ENCODE measurements at regions not wholly inside any gene's neighbourhood (a gene's known extent, or its start where the extent isn't known, plus 50 kb on each side); places are given as distances from the start of the nearest gene placed in this dataset.

- Histone ChIP-seq H3K4me1 (ENCODE audit: control insufficient read depth, insufficient read depth, low read length) (peaks cover 61% of the 10 kb centered on the region), H3K4me3 (ENCODE audit: low read depth, low read length) (no peak overlapping the region), H3K27me3 (ENCODE audit: control insufficient read depth, insufficient read depth, low read length) (peaks cover 11% of the 10 kb centered on the region), H3K36me3 (ENCODE audit: control insufficient read depth, insufficient read depth, low read length) (peaks cover 19% of the 10 kb centered on the region), H3K27ac (ENCODE audit: low read depth, low read length) (no peak overlapping the region), H3K9me3 (ENCODE audit: control insufficient read depth, insufficient read depth, low read length) (no peaks in the 10 kb centered on the region)
- no peak for DNase-seq (ENCODE audit: low read depth in 4 of 6, low spot score in 6 of 6)
- 74% methylated on average over 3 of the region's 5 CpGs for WGBS (ENCODE audit: insufficient coverage)
These were observed 59.7 kb upstream of the TCF20 start for GRCh38 chr22:42330170-42330569.

GRCh38 chr22:42329504-42329903, 59.1 kb upstream of the TCF20 start:
- WGBS (ENCODE audit: insufficient coverage): 91% methylated on average over 4 of the region's 9 CpGs
- Histone ChIP-seq H3K4me1 (ENCODE audit: control insufficient read depth, insufficient read depth, low read length) (peaks cover 64% of the 10 kb centered on the region), H3K27me3 (ENCODE audit: control insufficient read depth, insufficient read depth, low read length) (peaks cover 11% of the 10 kb centered on the region), H3K9me3 (ENCODE audit: control insufficient read depth, insufficient read depth, low read length) (no peaks in the 10 kb centered on the region), H3K27ac (ENCODE audit: low read depth, low read length) (no peak overlapping the region), H3K36me3 (ENCODE audit: control insufficient read depth, insufficient read depth, low read length) (peaks cover 19% of the 10 kb centered on the region), H3K4me3 (ENCODE audit: low read depth, low read length) (no peak overlapping the region)
- no peak for DNase-seq (ENCODE audit: low read depth in 4 of 6, low spot score in 6 of 6)

- Histone ChIP-seq H3K9me3 (ENCODE audit: control insufficient read depth, insufficient read depth, low read length) (no peaks in the 10 kb centered on the region), H3K4me3 (ENCODE audit: low read depth, low read length) (no peak overlapping the region), H3K36me3 (ENCODE audit: control insufficient read depth, insufficient read depth, low read length) (peaks cover 19% of the 10 kb centered on the region), H3K4me1 (ENCODE audit: control insufficient read depth, insufficient read depth, low read length) (peaks cover 64% of the 10 kb centered on the region), H3K27me3 (ENCODE audit: control insufficient read depth, insufficient read depth, low read length) (peaks cover 11% of the 10 kb centered on the region), H3K27ac (ENCODE audit: low read depth, low read length) (no peak overlapping the region)
- DNase-seq (ENCODE audit: low read depth in 4 of 6, low spot score in 6 of 6): no peak
- 61% methylated on average over 5 of the region's 8 CpGs for WGBS (ENCODE audit: insufficient coverage)
These were observed 58.3 kb upstream of the TCF20 start for GRCh38 chr22:42328784-42329145.

- Histone ChIP-seq H3K4me3 (ENCODE audit: low read depth, low read length) (no peak overlapping the region), H3K4me1 (ENCODE audit: control insufficient read depth, insufficient read depth, low read length) (peaks cover 64% of the 10 kb centered on the region), H3K9me3 (ENCODE audit: control insufficient read depth, insufficient read depth, low read length) (no peaks in the 10 kb centered on the region), H3K36me3 (ENCODE audit: control insufficient read depth, insufficient read depth, low read length) (peaks cover 19% of the 10 kb centered on the region), H3K27me3 (ENCODE audit: control insufficient read depth, insufficient read depth, low read length) (peaks cover 11% of the 10 kb centered on the region), H3K27ac (ENCODE audit: low read depth, low read length) (no peak overlapping the region)
- DNase-seq (ENCODE audit: low read depth in 4 of 6, low spot score in 6 of 6): no peak
- WGBS (ENCODE audit: insufficient coverage): 69% methylated on average over 8 of the region's 13 CpGs
These were observed 57.8 kb upstream of the TCF20 start for GRCh38 chr22:42328130-42328783.

- Histone ChIP-seq H3K4me1 (ENCODE audit: control insufficient read depth, insufficient read depth, low read length) (peaks cover 70% of the 10 kb centered on the region), H3K9me3 (ENCODE audit: control insufficient read depth, insufficient read depth, low read length) (no peaks in the 10 kb centered on the region), H3K27ac (ENCODE audit: low read depth, low read length) (no peak overlapping the region), H3K27me3 (ENCODE audit: control insufficient read depth, insufficient read depth, low read length) (peaks cover 11% of the 10 kb centered on the region), H3K4me3 (ENCODE audit: low read depth, low read length) (no peak overlapping the region), H3K36me3 (ENCODE audit: control insufficient read depth, insufficient read depth, low read length) (peaks cover 16% of the 10 kb centered on the region)
- no peak for DNase-seq (ENCODE audit: low read depth in 4 of 6, low spot score in 6 of 6)
- 79% methylated on average over 9 of the region's 11 CpGs for WGBS (ENCODE audit: insufficient coverage)
These were observed 57.1 kb upstream of the TCF20 start for GRCh38 chr22:42327462-42328129.

GRCh38 chr22:42326801-42327200, 56.3 kb upstream of the TCF20 start:
- Histone ChIP-seq H3K4me3 (ENCODE audit: low read depth, low read length) (no peak overlapping the region), H3K9me3 (ENCODE audit: control insufficient read depth, insufficient read depth, low read length) (no peaks in the 10 kb centered on the region), H3K4me1 (ENCODE audit: control insufficient read depth, insufficient read depth, low read length) (peaks cover 77% of the 10 kb centered on the region), H3K27ac (ENCODE audit: low read depth, low read length) (no peak overlapping the region), H3K36me3 (ENCODE audit: control insufficient read depth, insufficient read depth, low read length) (peaks cover 16% of the 10 kb centered on the region), H3K27me3 (ENCODE audit: control insufficient read depth, insufficient read depth, low read length) (peaks cover 11% of the 10 kb centered on the region)
- 44% methylated on average over 9 of the region's 13 CpGs for WGBS (ENCODE audit: insufficient coverage)
- peak in 1 of 6 donors; percentile 65 for DNase-seq (ENCODE audit: low read depth in 4 of 6, low spot score in 6 of 6)

- Histone ChIP-seq H3K4me1 (ENCODE audit: control insufficient read depth, insufficient read depth, low read length) (peaks cover 78% of the 10 kb centered on the region), H3K27ac (ENCODE audit: low read depth, low read length) (no peak overlapping the region), H3K4me3 (ENCODE audit: low read depth, low read length) (no peak overlapping the region), H3K36me3 (ENCODE audit: control insufficient read depth, insufficient read depth, low read length) (peaks cover 16% of the 10 kb centered on the region), H3K9me3 (ENCODE audit: control insufficient read depth, insufficient read depth, low read length) (no peaks in the 10 kb centered on the region), H3K27me3 (ENCODE audit: control insufficient read depth, insufficient read depth, low read length) (peaks cover 9% of the 10 kb centered on the region)
- DNase-seq (ENCODE audit: low read depth in 4 of 6, low spot score in 6 of 6): no peak
- 79% methylated on average over 8 of the region's 8 CpGs for WGBS (ENCODE audit: insufficient coverage)
These were observed 55.8 kb upstream of the TCF20 start for GRCh38 chr22:42326301-42326700.

- DNase-seq (ENCODE audit: low read depth in 4 of 6, low spot score in 6 of 6): no peak
- Histone ChIP-seq H3K36me3 (ENCODE audit: control insufficient read depth, insufficient read depth, low read length) (peaks cover 19% of the 10 kb centered on the region), H3K4me1 (ENCODE audit: control insufficient read depth, insufficient read depth, low read length) (peaks cover 78% of the 10 kb centered on the region), H3K27ac (ENCODE audit: low read depth, low read length) (no peak overlapping the region), H3K27me3 (ENCODE audit: control insufficient read depth, insufficient read depth, low read length) (peaks cover 6% of the 10 kb centered on the region), H3K9me3 (ENCODE audit: control insufficient read depth, insufficient read depth, low read length) (no peaks in the 10 kb centered on the region), H3K4me3 (ENCODE audit: low read depth, low read length) (no peak overlapping the region)
- WGBS (ENCODE audit: insufficient coverage): 39% methylated on average over 17 of the region's 17 CpGs
These were observed 54.7 kb upstream of the TCF20 start for GRCh38 chr22:42324990-42325710.

- Histone ChIP-seq H3K27me3 (ENCODE audit: control insufficient read depth, insufficient read depth, low read length) (peaks cover 2% of the 10 kb centered on the region), H3K4me3 (ENCODE audit: low read depth, low read length) (no peak overlapping the region), H3K36me3 (ENCODE audit: control insufficient read depth, insufficient read depth, low read length) (peaks cover 16% of the 10 kb centered on the region), H3K9me3 (ENCODE audit: control insufficient read depth, insufficient read depth, low read length) (no peaks in the 10 kb centered on the region), H3K27ac (ENCODE audit: low read depth, low read length) (no peak overlapping the region), H3K4me1 (ENCODE audit: control insufficient read depth, insufficient read depth, low read length) (peaks cover 77% of the 10 kb centered on the region)
- no peak for DNase-seq (ENCODE audit: low read depth in 4 of 6, low spot score in 6 of 6)
- 49% methylated on average over 3 of the region's 5 CpGs for WGBS (ENCODE audit: insufficient coverage)
These were observed 54.1 kb upstream of the TCF20 start for GRCh38 chr22:42324566-42324965.
